ENCODE measurements at regions not wholly inside any gene's neighbourhood (a gene's known extent, or its start where the extent isn't known, plus 50 kb on each side); places are given as distances from the start of the nearest gene placed in this dataset.

GRCh38 chr6:163913045-163913444, 498.5 kb downstream of the QKI start:
- Histone ChIP-seq H3K9me3 (ENCODE audit: insufficient read depth, low read length) (no peaks in the 10 kb centered on the region), H3K27ac (ENCODE audit: low read length) (no peak overlapping the region), H3K36me3 (replicated peaks; ENCODE audit: low read depth, low read length) (no peaks in the 10 kb centered on the region), H3K4me2 (ENCODE audit: low read length) (no peak overlapping the region), H3K79me2 (ENCODE audit: low read length) (no peaks in the 10 kb centered on the region), H3K4me1 (ENCODE audit: low read length) (no peaks in the 10 kb centered on the region), H4K20me1 (ENCODE audit: insufficient read depth, low read length) (no peaks in the 10 kb centered on the region), H3K4me3 (ENCODE audit: low read length) (no peak overlapping the region), H3K9ac (ENCODE audit: low read length) (no peak overlapping the region), H2AFZ (ENCODE audit: low read depth, low read length) (no peak overlapping the region), H3K27me3 (ENCODE audit: low read depth, low read length) (no peaks in the 10 kb centered on the region)
- TF ChIP-seq CTCF (IDR thresholded peaks at IDR 0.05; ENCODE audit: low read depth, low read length) (no peak), EZH2phosphoT487 (IDR thresholded peaks at IDR 0.05; ENCODE audit: low read depth) (no peak)

- no peaks in the 10 kb centered on the region for H3K27me3 ChIP-seq (ENCODE audit: low read depth, low read length)
- no peaks in the 10 kb centered on the region for H3K4me1 ChIP-seq (ENCODE audit: low read length)
- no peaks in the 10 kb centered on the region for H4K20me1 ChIP-seq (ENCODE audit: insufficient read depth, low read length)
- no peak overlapping the region for H3K27ac ChIP-seq (ENCODE audit: low read length)
- no peak overlapping the region for H3K4me3 ChIP-seq (ENCODE audit: low read length)
- H3K9ac ChIP-seq (ENCODE audit: low read length): no peak overlapping the region
- no peaks in the 10 kb centered on the region for H3K79me2 ChIP-seq (ENCODE audit: low read length)
- H3K36me3 ChIP-seq (replicated peaks; ENCODE audit: low read depth, low read length): no peaks in the 10 kb centered on the region
- H3K9me3 ChIP-seq (ENCODE audit: insufficient read depth, low read length): no peaks in the 10 kb centered on the region
- no peak overlapping the region for H3K4me2 ChIP-seq (ENCODE audit: low read length)
- no peak overlapping the region for H2AFZ ChIP-seq (ENCODE audit: low read depth, low read length)
- no peak for TF ChIP-seq CTCF (IDR thresholded peaks at IDR 0.05; ENCODE audit: low read depth, low read length)
Observed at GRCh38 chr6:163906006-163906710, 491.6 kb downstream of the QKI start.

- Histone ChIP-seq H3K27ac (ENCODE audit: low read length) (no peak overlapping the region), H3K9ac (ENCODE audit: low read length) (no peak overlapping the region), H3K27me3 (ENCODE audit: low read depth, low read length) (no peaks in the 10 kb centered on the region), H3K9me3 (ENCODE audit: insufficient read depth, low read length) (no peaks in the 10 kb centered on the region), H2AFZ (ENCODE audit: low read depth, low read length) (no peak overlapping the region), H3K4me1 (ENCODE audit: low read length) (no peaks in the 10 kb centered on the region), H3K4me2 (ENCODE audit: low read length) (no peak overlapping the region), H3K36me3 (replicated peaks; ENCODE audit: low read depth, low read length) (no peaks in the 10 kb centered on the region), H3K4me3 (ENCODE audit: low read length) (no peak overlapping the region), H4K20me1 (ENCODE audit: insufficient read depth, low read length) (no peaks in the 10 kb centered on the region), H3K79me2 (ENCODE audit: low read length) (no peaks in the 10 kb centered on the region)
- TF ChIP-seq CTCF (IDR thresholded peaks at IDR 0.05; ENCODE audit: low read depth, low read length): no peak
- TF ChIP-seq EZH2phosphoT487 (IDR thresholded peaks at IDR 0.05; ENCODE audit: low read depth): no peak
Observed at GRCh38 chr6:163904186-163904585, 489.7 kb downstream of the QKI start.

GRCh38 chr6:163903541-163903940, 489.0 kb downstream of the QKI start:
- H3K4me2 ChIP-seq (ENCODE audit: low read length): no peak overlapping the region
- no peaks in the 10 kb centered on the region for H3K27me3 ChIP-seq (ENCODE audit: low read depth, low read length)
- H3K9me3 ChIP-seq (ENCODE audit: insufficient read depth, low read length): no peaks in the 10 kb centered on the region
- H3K4me3 ChIP-seq (ENCODE audit: low read length): no peak overlapping the region
- no peaks in the 10 kb centered on the region for H4K20me1 ChIP-seq (ENCODE audit: insufficient read depth, low read length)
- H2AFZ ChIP-seq (ENCODE audit: low read depth, low read length): no peak overlapping the region
- no peak for TF ChIP-seq EZH2phosphoT487 (IDR thresholded peaks at IDR 0.05; ENCODE audit: low read depth)
- no peak for TF ChIP-seq CTCF (IDR thresholded peaks at IDR 0.05; ENCODE audit: low read depth, low read length)
- no peaks in the 10 kb centered on the region for H3K79me2 ChIP-seq (ENCODE audit: low read length)
- H3K27ac ChIP-seq (ENCODE audit: low read length): no peak overlapping the region
- H3K9ac ChIP-seq (ENCODE audit: low read length): no peak overlapping the region
- H3K4me1 ChIP-seq (ENCODE audit: low read length): no peaks in the 10 kb centered on the region
- H3K36me3 ChIP-seq (replicated peaks; ENCODE audit: low read depth, low read length): no peaks in the 10 kb centered on the region
